ENCODE measurements at regions not wholly inside any gene's neighbourhood (a gene's known extent, or its start where the extent isn't known, plus 50 kb on each side); places are given as distances from the start of the nearest gene placed in this dataset.
A peak's percentile ranks its signal among the peaks of the same experiment; 100 is the strongest.

DNA sequence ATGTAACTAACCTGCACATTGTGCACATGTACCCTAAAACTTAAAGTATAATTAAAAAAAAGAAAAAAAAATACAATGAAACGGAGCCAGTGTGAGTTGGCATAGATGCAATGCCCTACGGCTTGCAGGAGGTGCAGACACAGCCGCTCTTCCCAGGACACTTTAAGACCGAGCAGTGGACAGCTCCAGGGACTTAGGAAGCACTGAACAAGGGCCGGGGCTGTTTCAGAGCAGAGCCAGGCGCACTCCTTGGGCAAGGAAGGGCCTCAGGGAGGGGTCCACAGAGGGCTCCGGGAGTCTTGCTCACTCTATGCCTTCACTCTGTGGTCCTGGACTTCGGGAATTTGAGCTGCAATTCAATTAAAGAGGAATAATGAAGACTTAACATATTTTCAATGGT is 355.3 kb downstream of the TCERG1L start:
- peaks cover 8% of the 10 kb centered on the region for H3K36me3 Mint-ChIP-seq (ENCODE audit: low read depth)

DNA sequence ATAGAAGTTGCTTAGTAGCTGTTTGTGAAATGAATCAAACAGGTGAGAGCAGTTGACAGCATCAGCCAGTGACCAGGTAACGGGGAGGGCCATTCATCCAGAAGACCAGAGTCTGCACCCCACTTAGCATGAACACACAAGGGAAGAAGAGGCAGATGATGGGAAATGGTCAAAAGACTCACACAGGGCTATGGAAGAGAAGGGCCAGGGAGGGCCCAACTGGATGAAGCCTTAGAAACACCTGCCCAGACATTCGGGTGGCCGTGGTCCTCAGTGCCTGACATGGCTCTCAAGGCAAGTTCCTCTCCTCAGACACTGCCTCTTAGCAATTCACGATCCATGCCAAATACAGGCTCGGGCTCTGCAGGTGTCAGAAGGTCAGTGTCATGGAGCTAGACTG is 354.1 kb downstream of the TCERG1L start:
- Mint-ChIP-seq H3K36me3 (ENCODE audit: low read depth) (peaks cover 11% of the 10 kb centered on the region), H3K9me3 (peaks cover 76% of the 10 kb centered on the region), H3K27me3 (ENCODE audit: insufficient read depth, low read depth, poor library complexity) (no peaks in the 10 kb centered on the region), H3K4me3 (no peak overlapping the region), H3K27ac (no peak overlapping the region), H3K4me1 (no peaks in the 10 kb centered on the region)
- Histone ChIP-seq H3K4me1 (ENCODE audit: insufficient read depth) (no peaks in the 10 kb centered on the region), H3K4me3 (no peak overlapping the region), H3K79me2 (replicated peaks; ENCODE audit: insufficient read depth) (no peaks in the 10 kb centered on the region), H3K27me3 (ENCODE audit: insufficient read depth) (no peaks in the 10 kb centered on the region), H3K9me2 (ENCODE audit: insufficient read depth) (no peaks in the 10 kb centered on the region), H4K20me1 (replicated peaks; ENCODE audit: insufficient read depth) (no peaks in the 10 kb centered on the region), H3K4me2 (no peak overlapping the region), H2AFZ (no peak overlapping the region), H3K36me3 (ENCODE audit: insufficient read depth) (no peaks in the 10 kb centered on the region; the same call in 1 of the 2 replicates), H3F3A (replicated peaks; ENCODE audit: low read depth) (no peaks in the 10 kb centered on the region), H3K27ac (ENCODE audit: low read depth) (no peak overlapping the region)
- ATAC-seq = no peak
- no peak for DNase-seq (ENCODE audit: low spot score)
- TF ChIP-seq, protein P1, sequence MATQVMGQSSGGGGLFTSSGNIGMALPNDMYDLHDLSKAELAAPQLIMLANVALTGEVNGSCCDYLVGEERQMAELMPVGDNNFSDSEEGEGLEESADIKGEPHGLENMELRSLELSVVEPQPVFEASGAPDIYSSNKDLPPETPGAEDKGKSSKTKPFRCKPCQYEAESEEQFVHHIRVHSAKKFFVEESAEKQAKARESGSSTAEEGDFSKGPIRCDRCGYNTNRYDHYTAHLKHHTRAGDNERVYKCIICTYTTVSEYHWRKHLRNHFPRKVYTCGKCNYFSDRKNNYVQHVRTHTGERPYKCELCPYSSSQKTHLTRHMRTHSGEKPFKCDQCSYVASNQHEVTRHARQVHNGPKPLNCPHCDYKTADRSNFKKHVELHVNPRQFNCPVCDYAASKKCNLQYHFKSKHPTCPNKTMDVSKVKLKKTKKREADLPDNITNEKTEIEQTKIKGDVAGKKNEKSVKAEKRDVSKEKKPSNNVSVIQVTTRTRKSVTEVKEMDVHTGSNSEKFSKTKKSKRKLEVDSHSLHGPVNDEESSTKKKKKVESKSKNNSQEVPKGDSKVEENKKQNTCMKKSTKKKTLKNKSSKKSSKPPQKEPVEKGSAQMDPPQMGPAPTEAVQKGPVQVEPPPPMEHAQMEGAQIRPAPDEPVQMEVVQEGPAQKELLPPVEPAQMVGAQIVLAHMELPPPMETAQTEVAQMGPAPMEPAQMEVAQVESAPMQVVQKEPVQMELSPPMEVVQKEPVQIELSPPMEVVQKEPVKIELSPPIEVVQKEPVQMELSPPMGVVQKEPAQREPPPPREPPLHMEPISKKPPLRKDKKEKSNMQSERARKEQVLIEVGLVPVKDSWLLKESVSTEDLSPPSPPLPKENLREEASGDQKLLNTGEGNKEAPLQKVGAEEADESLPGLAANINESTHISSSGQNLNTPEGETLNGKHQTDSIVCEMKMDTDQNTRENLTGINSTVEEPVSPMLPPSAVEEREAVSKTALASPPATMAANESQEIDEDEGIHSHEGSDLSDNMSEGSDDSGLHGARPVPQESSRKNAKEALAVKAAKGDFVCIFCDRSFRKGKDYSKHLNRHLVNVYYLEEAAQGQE (IDR thresholded peaks at IDR 0.05; ENCODE audit: unreplicated experiment) = no peak
- no peak for TF ChIP-seq ZNF331 (CRISPR knock-in tag; IDR thresholded peaks at IDR 0.05; ENCODE audit: low read depth)
- no peak for TF ChIP-seq STAT1 (IDR thresholded peaks at IDR 0.05; ENCODE audit: unreplicated experiment)
- TF ChIP-seq POLR2AphosphoS5 (IDR thresholded peaks at IDR 0.05; ENCODE audit: low read depth) = no peak
- TF ChIP-seq EZH2 (IDR thresholded peaks at IDR 0.05; ENCODE audit: low read depth, unreplicated experiment) = no peak
- TF ChIP-seq, protein P2, sequence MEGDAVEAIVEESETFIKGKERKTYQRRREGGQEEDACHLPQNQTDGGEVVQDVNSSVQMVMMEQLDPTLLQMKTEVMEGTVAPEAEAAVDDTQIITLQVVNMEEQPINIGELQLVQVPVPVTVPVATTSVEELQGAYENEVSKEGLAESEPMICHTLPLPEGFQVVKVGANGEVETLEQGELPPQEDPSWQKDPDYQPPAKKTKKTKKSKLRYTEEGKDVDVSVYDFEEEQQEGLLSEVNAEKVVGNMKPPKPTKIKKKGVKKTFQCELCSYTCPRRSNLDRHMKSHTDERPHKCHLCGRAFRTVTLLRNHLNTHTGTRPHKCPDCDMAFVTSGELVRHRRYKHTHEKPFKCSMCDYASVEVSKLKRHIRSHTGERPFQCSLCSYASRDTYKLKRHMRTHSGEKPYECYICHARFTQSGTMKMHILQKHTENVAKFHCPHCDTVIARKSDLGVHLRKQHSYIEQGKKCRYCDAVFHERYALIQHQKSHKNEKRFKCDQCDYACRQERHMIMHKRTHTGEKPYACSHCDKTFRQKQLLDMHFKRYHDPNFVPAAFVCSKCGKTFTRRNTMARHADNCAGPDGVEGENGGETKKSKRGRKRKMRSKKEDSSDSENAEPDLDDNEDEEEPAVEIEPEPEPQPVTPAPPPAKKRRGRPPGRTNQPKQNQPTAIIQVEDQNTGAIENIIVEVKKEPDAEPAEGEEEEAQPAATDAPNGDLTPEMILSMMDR (conservative IDR thresholded peaks at IDR 0.05; ENCODE audit: low read depth in 2 of 2) = no peak
- TF ChIP-seq NANOG (IDR thresholded peaks at IDR 0.05; ENCODE audit: borderline replicate concordance) = no peak
- TF ChIP-seq, protein P3, sequence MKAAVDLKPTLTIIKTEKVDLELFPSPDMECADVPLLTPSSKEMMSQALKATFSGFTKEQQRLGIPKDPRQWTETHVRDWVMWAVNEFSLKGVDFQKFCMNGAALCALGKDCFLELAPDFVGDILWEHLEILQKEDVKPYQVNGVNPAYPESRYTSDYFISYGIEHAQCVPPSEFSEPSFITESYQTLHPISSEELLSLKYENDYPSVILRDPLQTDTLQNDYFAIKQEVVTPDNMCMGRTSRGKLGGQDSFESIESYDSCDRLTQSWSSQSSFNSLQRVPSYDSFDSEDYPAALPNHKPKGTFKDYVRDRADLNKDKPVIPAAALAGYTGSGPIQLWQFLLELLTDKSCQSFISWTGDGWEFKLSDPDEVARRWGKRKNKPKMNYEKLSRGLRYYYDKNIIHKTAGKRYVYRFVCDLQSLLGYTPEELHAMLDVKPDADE (IDR thresholded peaks at IDR 0.05) = no peak
- TF ChIP-seq EZH2phosphoT487 (IDR thresholded peaks at IDR 0.05; ENCODE audit: unreplicated experiment) = no peak
- no peak for TF ChIP-seq ZNF114 (CRISPR knock-in tag; IDR thresholded peaks at IDR 0.05)
- TF ChIP-seq JUNB (IDR thresholded peaks at IDR 0.05; ENCODE audit: unreplicated experiment) = no peak
- no peak for TF ChIP-seq CREB1 (CRISPR knock-in tag; IDR thresholded peaks at IDR 0.05; ENCODE audit: low read depth)

More for the DNA sequence above, 355.3 kb downstream of the TCERG1L start:
- H3K4me1 Mint-ChIP-seq = no peaks in the 10 kb centered on the region
- H3K27me3 Mint-ChIP-seq (ENCODE audit: insufficient read depth, low read depth, poor library complexity) = no peaks in the 10 kb centered on the region
- H2AFZ ChIP-seq = no peak overlapping the region
- no peaks in the 10 kb centered on the region for H4K20me1 ChIP-seq (replicated peaks; ENCODE audit: insufficient read depth)
- no peak overlapping the region for H3K27ac ChIP-seq (ENCODE audit: low read depth)
- DNase-seq (ENCODE audit: low spot score) (peak; percentile 2), ATAC-seq (peak; percentile 46)
- no peak overlapping the region for H3K4me3 ChIP-seq
- no peak overlapping the region for H3K27ac Mint-ChIP-seq
- H3K4me2 ChIP-seq = no peak overlapping the region
- no peak overlapping the region for H3K4me3 Mint-ChIP-seq
- no peaks in the 10 kb centered on the region for H3K9me2 ChIP-seq (ENCODE audit: insufficient read depth)
- peaks cover 71% of the 10 kb centered on the region for H3K9me3 Mint-ChIP-seq
- no peaks in the 10 kb centered on the region for H3K27me3 ChIP-seq (ENCODE audit: insufficient read depth)
- H3F3A ChIP-seq (replicated peaks; ENCODE audit: low read depth) = no peaks in the 10 kb centered on the region
- H3K79me2 ChIP-seq (replicated peaks; ENCODE audit: insufficient read depth) = no peaks in the 10 kb centered on the region
- H3K36me3 ChIP-seq (ENCODE audit: insufficient read depth) = no peaks in the 10 kb centered on the region; the same call in 1 of the 2 replicates
- H3K4me1 ChIP-seq (ENCODE audit: insufficient read depth) = no peaks in the 10 kb centered on the region
- TF ChIP-seq ZNF114 (CRISPR knock-in tag; IDR thresholded peaks at IDR 0.05) (no peak), ZNF331 (CRISPR knock-in tag; IDR thresholded peaks at IDR 0.05; ENCODE audit: low read depth) (no peak)
- TF ChIP-seq, protein P2 (conservative IDR thresholded peaks at IDR 0.05; ENCODE audit: low read depth in 2 of 2) = no peak

All from GM23338 (cell line).